PC-9 (cell line): ENCODE measurements at regions not wholly inside any gene's neighbourhood (a gene's known extent, or its start where the extent isn't known, plus 50 kb on each side); places are given as distances from the start of the nearest gene placed in this dataset.

Experiments used
- BruUV-seq: library from RNA; stranded (reverse); fragments of 400-500 nt; replicated peaks from 2 replicates; lab custom pipeline; 2021; lab: Mats Ljungman, UMichigan
- CTCF ChIA-PET: fragments of 300-600 bp; sonication (Branson Sonifier 250); formaldehyde crosslinking; loops from one replicate; lab custom pipeline; 2022; ENCODE audit warnings: antibody characterized with exemption; lab: Charles Lee
- POLR2A ChIA-PET: fragments of 300-600 bp; sonication (Branson Sonifier 250); formaldehyde crosslinking; loops from one replicate; lab custom pipeline; 2022; ENCODE audit warnings: antibody characterized with exemption; ENCODE audit not compliant: unreplicated experiment; lab: Charles Lee
- DNase-seq, 2 experiments: peaks; one replicate each; pipeline versions ENCODE4 v3.0.0 to v3.0.0-alpha.2; 2015 to 2022; ENCODE audit warnings: mixed read lengths in 1 of 2
- H2AFZ ChIP-seq: fragments of 200-600 bp; sonication (generic); 2 replicates; pipeline ENCODE4 v1.8.1; 2017; ENCODE audit warnings: antibody characterized with exemption
- H3F3A ChIP-seq: fragments of 200-600 bp; sonication (generic); 2 replicates; pipeline ENCODE4 v1.8.1; 2017; ENCODE audit warnings: antibody characterized with exemption, mild to moderate bottlenecking, low read depth; ENCODE audit not compliant: insufficient read depth
- H3K27ac ChIP-seq: fragments of 200-600 bp; sonication (generic); 2 replicates; pipeline ENCODE4 v1.6.1; 2016; ENCODE audit warnings: mixed run types
- H3K27me3 ChIP-seq: fragments of 200-600 bp; sonication (generic); 2 replicates; pipeline ENCODE4 v1.6.1; 2016; ENCODE audit warnings: low read depth, mixed run types; ENCODE audit not compliant: insufficient read depth
- H3K36me3 ChIP-seq: fragments of 200-600 bp; sonication (generic); 2 replicates; pipeline ENCODE4 v1.6.1; 2016; ENCODE audit warnings: low read depth, mixed run types
- H3K4me1 ChIP-seq: fragments of 200-600 bp; sonication (generic); replicated peaks from 2 replicates; pipeline ENCODE4 v1.6.1; 2016; ENCODE audit warnings: mixed run types; ENCODE audit not compliant: insufficient read depth
- H3K4me2 ChIP-seq: fragments of 200-600 bp; sonication (generic); 2 replicates; pipeline ENCODE4 v1.6.1; 2017; ENCODE audit warnings: mixed run types
- H3K4me3 ChIP-seq: fragments of 200-600 bp; sonication (generic); 2 replicates; pipeline ENCODE4 v1.6.1; 2016; ENCODE audit warnings: mixed run types
- H3K79me2 ChIP-seq: fragments of 200-600 bp; sonication (generic); 2 replicates; pipeline ENCODE4 v1.6.1; 2017; ENCODE audit warnings: low read depth, mixed run types
- H3K9me2 ChIP-seq: fragments of 200-600 bp; sonication (generic); 2 replicates; pipeline ENCODE4 v1.8.1; 2017; ENCODE audit warnings: mild to moderate bottlenecking; ENCODE audit not compliant: insufficient read depth
- H3K9me3 ChIP-seq: fragments of 200-600 bp; sonication (generic); 2 replicates; pipeline ENCODE4 v1.8.1; 2016; ENCODE audit warnings: low read depth; ENCODE audit not compliant: insufficient read depth
- H4K20me1 ChIP-seq: fragments of 200-600 bp; sonication (generic); 2 replicates; pipeline ENCODE4 v1.8.1; 2017; ENCODE audit not compliant: insufficient read depth
- CTCF ChIP-seq: fragments of 200-600 bp; sonication (generic); conservative IDR thresholded peaks from 2 replicates; pipeline ENCODE4 v1.6.1; 2017; ENCODE audit warnings: mixed run types, antibody characterized with exemption, mild to moderate bottlenecking, moderate library complexity
- EZH2 ChIP-seq: fragments of 200-600 bp; sonication (generic); IDR thresholded peaks from 2 replicates; pipeline ENCODE4 v1.8.0; 2017; ENCODE audit warnings: antibody characterized with exemption, low read depth
- intact Hi-C: fragments of 100-400 bp; cut with micrococcal nuclease; formaldehyde crosslinking; loops from one replicate; pipeline ENCODE4 v1.10.0; 2022; ENCODE audit not compliant: unreplicated experiment

DNA sequence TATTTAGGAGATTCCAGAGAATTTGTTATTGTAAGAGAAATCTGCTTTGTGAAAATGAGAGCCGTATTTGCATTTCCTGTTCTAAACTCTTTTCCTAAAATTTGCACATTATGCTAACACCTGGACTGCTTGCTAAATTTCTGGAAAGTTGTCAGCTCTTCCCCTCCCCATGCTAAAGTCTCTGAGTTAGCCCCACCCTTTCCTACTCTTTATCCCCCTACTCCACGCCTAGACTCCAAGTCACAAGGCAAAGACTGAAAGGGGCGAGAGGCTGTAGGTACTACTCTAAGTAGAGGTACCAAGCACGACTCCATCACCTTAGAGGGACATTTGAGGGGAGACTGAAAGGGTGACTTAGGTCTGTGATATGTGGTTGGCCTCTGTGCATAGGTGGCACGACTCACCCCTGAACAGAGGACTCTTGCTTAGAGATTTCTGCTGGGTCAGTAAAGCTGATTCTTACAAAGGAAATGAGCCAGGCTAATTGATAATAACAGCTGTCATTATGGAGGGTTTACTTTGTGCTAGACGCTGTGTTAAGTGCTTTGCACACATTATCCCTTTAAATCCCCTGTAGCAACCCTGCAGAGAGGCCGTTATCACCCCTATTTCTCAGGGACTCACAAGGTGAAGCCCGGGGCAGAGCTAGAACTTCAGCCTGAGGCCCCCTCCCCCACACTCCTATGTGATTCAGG is 373.5 kb downstream of the EN1 start:
- H3K27ac ChIP-seq, result no peak overlapping the region
- H3K79me2 ChIP-seq, result no peaks in the 10 kb centered on the region
- no peaks in the 10 kb centered on the region for H3K9me2 ChIP-seq
- H3K9me3 ChIP-seq, result no peaks in the 10 kb centered on the region
- no peak overlapping the region for H3K4me3 ChIP-seq
- H4K20me1 ChIP-seq, result no peaks in the 10 kb centered on the region
- ChIA-PET CTCF (no interaction called here), POLR2A (no interaction called here)
- no peaks in the 10 kb centered on the region for H3F3A ChIP-seq
- TF ChIP-seq CTCF (no peak), EZH2 (no peak)
- no peak overlapping the region for H2AFZ ChIP-seq
- no peak overlapping the region for H3K4me2 ChIP-seq
- DNase-seq, result no peak
- H3K27me3 ChIP-seq, result no peaks in the 10 kb centered on the region
- H3K4me1 ChIP-seq, result peaks cover 4% of the 10 kb centered on the region; the same call in 1 of the 2 replicates
- no TSS peak for BruUV-seq
- no peaks in the 10 kb centered on the region for H3K36me3 ChIP-seq
- intact Hi-C loops, result no loop called here

- Histone ChIP-seq H3K4me2 (no peak overlapping the region), H3K9me2 (no peaks in the 10 kb centered on the region), H3F3A (no peaks in the 10 kb centered on the region), H3K36me3 (no peaks in the 10 kb centered on the region), H3K27ac (no peak overlapping the region), H4K20me1 (no peaks in the 10 kb centered on the region), H3K27me3 (no peaks in the 10 kb centered on the region), H3K4me1 (peaks cover 4% of the 10 kb centered on the region; the same call in 1 of the 2 replicates), H2AFZ (no peak overlapping the region), H3K79me2 (no peaks in the 10 kb centered on the region), H3K4me3 (no peak overlapping the region), H3K9me3 (no peaks in the 10 kb centered on the region)
- ChIA-PET CTCF (no interaction called here), POLR2A (no interaction called here)
- intact Hi-C loops, result no loop called here
- no peak for DNase-seq
- BruUV-seq, result no TSS peak
- TF ChIP-seq EZH2 (no peak), CTCF (no peak)
Observed at GRCh38 chr2:118473241-118473640, 374.2 kb downstream of the EN1 start.

DNA sequence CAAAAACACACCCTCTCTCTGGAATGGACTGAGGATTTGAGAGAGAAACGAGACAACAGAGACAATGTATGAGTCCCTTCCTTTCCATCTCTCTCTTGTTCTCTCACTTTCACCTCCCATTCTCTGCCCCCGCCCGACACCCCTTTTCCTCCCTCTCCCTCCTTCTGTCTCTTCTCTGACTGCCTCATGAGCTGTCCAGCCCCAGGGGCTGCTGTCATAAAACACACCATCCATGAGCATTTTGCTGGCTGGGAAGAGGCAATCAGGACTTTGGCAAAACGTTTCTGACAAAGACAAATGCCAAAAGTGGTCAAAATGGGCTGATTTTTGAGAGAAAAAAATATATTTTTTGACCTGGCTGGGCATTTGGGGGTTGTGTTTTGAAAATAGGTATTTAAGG is 377.2 kb downstream of the EN1 start:
- intact Hi-C loops, result no loop called here
- CTCF ChIA-PET, result no interaction called here
- no peaks in the 10 kb centered on the region for H3K9me2 ChIP-seq
- no peak overlapping the region for H3K4me2 ChIP-seq
- no peak overlapping the region for H3K4me3 ChIP-seq
- H3K27me3 ChIP-seq, result no peaks in the 10 kb centered on the region
- H2AFZ ChIP-seq, result no peak overlapping the region
- H4K20me1 ChIP-seq, result no peaks in the 10 kb centered on the region
- H3F3A ChIP-seq, result no peaks in the 10 kb centered on the region
- peak in 1 of 2 experiments; percentile 5 for DNase-seq
- POLR2A ChIA-PET, result no interaction called here
- TF ChIP-seq CTCF (no peak), EZH2 (no peak)
- H3K27ac ChIP-seq, result no peak overlapping the region
- BruUV-seq, result no TSS peak
- H3K36me3 ChIP-seq, result no peaks in the 10 kb centered on the region
- no peaks in the 10 kb centered on the region for H3K79me2 ChIP-seq
- H3K9me3 ChIP-seq, result no peaks in the 10 kb centered on the region
- peaks cover 4% of the 10 kb centered on the region; the same call in 1 of the 2 replicates for H3K4me1 ChIP-seq
